HG03066 (cell line): ENCODE measurements at regions not wholly inside any gene's neighbourhood (a gene's known extent, or its start where the extent isn't known, plus 50 kb on each side); places are given as distances from the start of the nearest gene placed in this dataset.

Experiments used
- ATAC-seq: cut with Tn5 transposase; IDR thresholded peaks from one replicate; pipeline ENCODE4 v1.9.1; 2021; ENCODE audit warnings: low read depth; ENCODE audit not compliant: unreplicated experiment

DNA sequence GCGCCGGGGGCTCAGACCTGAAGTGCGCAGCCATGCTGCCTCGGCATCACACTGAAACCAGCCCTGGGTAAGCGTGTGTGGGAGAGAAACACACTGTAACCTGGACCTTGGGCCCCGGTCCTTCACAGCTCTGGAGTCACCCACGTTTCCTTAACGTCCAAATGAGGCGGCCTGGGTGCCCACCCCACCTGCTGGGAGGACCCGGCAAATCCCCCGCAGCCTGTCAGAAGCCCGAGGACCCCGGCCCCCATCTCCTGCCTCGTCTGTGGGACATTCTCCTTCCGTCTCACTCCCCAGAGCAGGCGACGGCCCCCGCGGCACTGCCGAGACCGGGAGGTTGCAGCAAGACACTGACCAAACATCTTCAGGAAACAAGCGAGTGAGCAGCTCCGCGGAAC is 66.5 kb upstream of the GALNT9 start:
- no peak for ATAC-seq

DNA sequence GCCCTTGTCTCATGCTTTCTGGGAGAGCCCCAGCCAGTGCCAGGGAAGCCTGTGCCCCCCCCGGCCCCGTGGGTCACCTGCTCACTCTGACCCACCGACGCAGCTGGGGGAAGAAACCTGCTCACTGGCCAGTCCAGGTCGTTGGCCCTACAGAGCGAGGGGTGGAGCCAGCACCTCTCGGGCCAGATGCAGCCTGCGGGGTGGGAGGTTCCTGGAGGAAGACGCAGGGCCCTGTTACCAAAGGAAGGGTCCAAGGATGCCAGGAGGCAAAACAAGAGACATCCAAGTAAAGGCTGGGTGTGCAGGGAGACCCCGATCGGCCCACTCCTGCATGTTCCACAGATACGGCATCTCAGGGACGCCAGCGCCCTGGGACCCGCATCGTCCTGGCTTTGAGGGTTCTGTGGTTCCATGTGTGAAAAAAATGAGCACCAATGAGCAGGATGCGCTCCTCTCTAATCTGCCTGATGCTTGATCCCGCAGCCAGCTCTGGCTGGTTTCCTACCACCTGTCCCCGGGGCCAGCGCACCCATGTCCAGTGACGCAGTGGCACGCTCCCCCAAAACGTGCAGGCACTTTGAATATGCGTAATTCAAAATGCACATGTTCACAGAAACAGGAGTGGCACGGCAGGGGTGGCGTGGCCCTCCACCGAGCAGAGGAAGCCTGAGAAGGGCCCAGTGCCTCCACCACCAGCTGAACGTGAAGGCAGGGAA is 66.0 kb upstream of the GALNT9 start:
- no peak for ATAC-seq

DNA sequence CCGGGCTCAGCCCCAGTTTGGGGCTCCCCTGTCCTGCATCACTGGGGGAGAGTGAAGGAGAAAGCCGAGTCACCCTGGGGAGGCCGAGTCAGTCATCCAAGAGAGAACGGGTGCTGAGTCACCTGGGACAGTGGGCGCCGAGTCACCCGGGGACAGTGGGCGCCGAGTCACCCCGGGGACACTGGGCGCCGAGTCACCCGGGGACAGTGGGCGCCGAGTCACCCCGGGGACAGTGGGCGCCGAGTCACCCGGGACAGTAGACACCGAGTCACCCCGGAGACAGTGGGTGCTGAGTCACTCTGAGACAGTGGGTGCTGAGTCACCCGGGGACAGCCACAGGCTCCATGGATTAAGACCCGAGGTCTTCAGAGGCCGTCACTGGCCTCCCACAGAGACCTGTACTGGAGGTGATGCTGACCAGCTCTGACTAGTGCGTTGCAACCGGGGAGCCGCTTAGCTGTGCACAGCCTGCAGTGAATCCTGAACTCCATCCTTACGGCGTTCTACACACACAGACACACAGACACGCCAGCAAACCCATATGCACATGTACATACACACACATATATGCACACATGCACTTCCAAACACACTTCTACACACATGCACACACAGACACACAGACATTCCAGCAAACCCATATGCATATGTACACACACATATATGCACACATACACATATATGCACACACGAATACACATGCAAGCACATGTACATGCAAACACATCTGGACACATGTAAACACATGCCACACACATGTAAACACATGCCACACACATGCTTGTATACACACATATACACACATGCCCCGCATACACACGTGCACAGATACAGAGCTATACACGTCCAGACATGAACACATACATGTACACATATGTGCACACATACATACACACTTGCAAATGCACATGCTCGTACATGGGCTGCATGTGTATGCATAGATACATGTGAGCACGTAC is 64.9 kb upstream of the GALNT9 start:
- no peak for ATAC-seq

DNA sequence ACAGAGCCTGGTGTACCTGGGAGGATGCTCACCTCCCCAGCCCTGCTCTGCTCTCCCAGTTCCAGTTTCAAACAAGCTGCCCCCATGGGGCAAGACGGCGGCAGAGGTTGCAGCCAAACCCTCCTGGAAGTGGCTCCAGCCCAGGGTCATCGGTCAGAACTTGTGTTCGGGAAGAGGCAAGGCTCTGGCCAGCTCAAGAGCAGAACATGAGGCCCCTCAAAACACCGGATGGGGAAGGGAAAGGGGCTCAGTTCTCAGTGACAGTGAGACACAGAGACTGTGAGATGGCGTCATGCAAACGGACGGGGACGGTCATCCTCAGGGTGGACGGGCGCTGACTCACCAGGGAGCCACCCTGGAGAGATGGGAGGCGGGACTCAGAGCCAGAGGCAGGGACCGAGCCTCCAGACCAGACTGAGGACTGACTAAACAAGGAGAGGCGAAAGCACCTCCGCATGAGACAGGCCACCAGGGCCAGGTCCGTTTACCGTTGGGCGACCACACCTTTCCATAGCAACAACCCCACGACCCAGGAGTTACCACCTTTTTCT is 63.9 kb upstream of the GALNT9 start:
- no peak for ATAC-seq

DNA sequence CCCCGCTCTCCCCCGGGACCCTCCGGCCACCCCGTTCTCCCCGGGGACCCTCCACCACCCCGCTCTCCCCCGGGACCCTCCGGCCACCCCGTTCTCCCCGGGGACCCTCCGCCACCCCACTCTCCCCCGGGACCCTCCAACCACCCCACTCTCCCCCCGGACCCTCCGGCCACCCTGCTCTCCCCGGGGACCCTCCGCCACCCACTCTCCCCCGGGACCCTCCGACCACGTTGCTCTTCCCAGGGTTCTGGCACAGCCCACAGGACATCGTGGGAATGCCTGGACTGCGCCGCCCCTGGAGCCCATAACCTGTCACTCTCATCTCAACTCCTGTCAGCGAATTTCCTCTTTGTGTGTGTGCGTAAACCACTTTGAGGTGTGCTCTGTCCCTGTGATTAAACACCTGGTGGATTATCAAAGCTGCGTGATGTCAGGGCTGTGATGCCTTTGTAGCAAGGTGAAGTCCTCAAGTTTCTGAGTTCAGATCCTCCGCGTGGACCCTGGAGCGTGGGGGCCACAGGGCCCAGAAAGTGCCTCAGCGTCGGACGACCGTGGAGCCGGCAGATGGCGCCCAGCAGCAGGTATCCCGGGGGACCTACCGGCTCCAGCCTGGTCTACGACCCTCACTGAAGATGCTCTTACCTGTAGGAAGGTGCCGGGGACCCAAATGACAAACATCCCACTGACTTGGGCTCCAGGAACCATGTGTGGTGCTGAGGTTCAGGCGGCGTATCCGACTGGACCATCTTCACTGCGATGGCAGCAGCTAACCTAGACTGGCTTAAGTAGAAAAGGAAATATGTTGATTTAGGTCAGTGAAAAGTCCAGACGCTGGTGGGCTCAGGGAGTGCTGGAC is 63.2 kb upstream of the GALNT9 start:
- no peak for ATAC-seq

DNA sequence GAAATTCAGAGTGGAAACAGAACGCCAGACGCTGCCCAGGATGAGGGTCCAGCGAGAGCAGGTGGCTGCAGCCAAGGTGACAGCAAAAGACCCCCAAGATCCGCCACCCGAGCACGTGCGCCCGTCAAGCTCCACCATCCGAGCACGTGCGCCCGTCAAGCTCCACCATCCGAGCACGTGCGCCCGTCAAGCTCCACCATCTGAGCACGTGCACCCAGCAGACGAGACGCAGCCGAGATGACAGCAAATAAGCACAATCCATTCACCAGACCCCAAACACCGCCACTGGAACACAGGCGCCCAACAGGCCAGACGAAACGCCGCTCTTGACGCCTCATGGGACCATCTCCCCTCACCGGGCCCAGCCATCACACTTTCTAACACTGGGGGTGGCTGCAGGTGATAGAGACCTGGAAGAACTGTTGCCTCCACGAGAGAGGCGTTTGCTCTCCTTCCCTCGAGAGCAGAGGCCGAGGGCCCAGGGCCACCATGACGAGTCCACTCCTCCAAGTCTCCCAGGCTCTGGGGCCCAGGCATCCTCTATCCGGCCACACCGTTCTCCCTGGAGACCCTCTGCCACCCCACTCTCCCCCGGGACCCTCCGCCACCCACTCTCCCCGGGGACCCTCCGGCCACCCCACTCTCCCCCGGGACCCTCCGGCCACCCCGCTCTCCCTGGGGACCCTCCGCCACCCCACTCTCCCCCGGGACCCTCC is 62.1 kb upstream of the GALNT9 start:
- no peak for ATAC-seq

DNA sequence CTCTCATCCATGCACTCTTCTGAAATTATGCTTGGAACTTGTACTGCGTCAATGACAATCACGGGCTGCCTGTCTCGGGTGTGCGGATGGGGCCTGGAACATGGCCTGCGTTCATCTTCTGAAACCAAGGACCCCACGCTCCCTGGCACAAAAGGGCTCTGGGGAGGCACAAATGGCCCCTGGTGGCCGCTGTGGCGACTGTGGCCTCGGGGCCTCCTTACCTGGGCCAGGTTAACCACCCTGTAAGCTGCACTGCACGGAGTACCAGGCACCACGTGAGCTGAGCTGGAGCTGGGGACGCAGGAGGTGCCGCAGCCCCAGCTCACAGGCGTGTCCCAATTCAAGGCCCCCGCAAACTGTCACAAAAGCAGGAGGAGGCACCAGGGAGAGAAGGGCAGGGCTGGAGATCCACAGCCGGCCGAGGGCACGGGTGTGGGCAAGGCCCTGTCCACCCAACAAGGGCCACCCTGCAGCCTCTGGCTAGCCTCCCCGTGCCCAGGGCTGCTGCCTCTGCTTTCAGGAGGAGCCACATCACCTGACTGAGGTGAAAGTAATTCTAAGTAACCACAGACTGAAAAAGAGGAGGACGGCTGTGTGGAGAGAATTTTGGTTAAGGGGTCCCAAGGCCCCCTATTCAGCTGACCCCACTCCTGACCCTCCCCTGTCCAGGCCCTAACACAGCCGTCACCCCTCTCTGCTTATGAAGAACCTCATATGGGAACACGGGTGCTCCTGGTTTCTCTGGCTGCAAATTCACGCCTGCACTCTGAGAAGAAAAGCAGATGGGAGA is 61.1 kb upstream of the GALNT9 start:
- ATAC-seq = no peak

DNA sequence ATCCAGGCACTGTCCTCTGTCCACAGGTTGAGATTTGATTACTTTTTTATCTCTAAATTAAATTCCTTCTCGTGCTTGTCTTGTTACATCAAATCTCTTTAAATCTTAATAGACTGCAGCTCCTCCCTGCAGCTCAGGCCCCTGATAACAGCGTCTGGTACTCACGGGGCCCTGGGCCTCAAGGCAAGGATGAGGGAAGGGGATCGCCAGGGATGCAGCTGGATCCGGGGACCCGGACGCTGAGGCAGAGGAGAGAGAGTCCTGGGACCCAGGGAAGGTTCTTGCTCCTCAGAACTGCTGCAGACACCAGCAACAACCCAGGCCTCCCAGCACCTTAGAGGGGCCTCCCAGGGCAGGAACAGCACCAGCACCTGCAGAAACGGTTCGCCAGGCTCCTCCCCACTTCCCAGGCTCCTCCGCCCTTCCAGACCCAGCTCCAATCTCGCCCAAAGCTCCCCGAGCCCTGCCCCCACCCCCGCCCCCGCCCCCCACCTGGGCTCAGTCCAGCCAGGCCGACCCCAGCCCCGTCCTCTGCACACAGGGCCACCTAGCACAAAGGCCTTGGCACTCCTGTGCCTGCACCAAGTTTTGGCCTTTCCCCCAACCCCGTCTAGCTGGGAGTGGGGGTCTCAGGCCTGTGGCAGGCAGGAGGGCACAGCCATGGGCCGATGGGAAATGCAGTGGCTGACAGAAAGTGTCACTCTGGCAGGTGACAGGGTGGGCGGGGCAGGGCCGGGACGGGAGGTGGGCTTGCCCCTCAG is 60.3 kb upstream of the GALNT9 start:
- no peak for ATAC-seq

DNA sequence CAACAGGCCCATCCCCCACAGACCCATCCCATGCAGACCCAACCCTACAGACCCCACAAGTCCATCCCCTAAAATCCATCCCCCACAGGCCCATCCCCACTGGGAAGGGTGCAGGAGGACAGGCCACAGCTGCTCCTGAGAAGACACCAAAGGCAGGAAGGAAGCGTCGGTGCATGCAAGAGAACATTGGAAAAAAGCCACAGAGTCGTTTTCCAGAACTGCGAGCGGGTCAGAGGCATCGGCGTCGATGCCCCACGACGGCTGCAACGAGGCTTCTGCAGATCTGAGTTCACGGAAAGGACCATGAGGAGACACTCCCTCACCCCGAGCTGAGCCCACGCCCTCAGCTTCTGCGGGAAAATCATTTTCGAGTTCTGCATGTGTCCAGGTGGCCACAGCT is 59.6 kb upstream of the GALNT9 start:
- ATAC-seq = no peak

DNA sequence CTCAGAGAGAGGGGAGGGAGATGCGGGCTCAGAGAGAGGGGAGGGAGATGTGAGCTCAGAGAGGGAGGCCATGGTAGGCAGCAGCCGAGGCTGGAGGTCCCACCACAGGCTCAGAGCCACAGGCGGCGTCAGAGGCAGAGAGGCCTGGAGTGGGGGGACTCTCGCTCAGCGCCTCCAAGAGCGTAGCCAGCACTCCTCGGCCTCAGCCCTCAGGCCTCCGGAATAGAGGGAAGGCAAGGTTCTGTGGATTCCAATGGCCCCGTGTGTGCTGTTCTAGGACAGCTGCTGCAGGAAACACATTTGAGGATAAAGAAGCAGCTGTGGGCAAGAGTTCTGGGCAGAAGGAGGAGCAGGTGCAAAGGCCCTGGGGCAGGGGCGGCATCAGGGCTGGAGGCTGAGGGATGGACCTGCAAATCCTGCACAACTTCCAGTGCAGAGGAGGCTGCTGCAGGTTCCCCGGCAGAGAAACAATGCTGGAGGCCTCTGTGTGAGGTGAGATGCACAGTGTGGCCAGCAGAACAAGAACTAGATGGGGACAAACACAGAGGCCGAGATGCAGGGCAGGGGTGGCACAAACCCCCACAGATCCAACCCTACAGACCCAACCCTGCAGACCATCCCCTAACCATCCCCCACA is 59.1 kb upstream of the GALNT9 start:
- no peak for ATAC-seq

DNA sequence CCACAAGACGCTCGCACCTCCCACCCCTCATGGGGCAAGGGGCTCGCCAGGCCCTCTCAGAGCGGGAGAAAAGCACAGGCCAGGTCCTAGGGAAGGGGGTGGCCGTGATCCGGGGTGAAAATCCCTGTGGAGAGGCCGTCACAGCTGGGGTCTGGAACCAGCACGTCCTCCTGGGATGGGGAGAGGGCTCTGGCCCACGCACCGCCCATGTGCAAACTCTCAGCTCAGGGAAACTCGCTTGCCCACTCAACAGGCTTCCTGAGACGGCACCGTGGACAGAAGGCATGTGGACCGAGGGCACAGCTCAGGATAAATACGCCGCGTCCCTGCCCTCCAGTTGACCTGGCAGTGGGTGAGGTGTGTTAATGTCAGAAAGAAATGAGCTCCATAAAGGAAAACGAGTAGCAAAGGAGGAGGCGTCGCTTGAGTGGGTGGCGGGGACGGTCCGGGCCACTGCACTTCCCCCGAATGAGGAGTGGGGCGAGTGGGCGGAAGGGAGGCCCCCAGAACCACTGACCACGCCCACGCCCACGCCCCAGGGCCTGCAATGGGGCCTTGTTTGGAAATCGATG is 57.6 kb upstream of the GALNT9 start:
- ATAC-seq = no peak

DNA sequence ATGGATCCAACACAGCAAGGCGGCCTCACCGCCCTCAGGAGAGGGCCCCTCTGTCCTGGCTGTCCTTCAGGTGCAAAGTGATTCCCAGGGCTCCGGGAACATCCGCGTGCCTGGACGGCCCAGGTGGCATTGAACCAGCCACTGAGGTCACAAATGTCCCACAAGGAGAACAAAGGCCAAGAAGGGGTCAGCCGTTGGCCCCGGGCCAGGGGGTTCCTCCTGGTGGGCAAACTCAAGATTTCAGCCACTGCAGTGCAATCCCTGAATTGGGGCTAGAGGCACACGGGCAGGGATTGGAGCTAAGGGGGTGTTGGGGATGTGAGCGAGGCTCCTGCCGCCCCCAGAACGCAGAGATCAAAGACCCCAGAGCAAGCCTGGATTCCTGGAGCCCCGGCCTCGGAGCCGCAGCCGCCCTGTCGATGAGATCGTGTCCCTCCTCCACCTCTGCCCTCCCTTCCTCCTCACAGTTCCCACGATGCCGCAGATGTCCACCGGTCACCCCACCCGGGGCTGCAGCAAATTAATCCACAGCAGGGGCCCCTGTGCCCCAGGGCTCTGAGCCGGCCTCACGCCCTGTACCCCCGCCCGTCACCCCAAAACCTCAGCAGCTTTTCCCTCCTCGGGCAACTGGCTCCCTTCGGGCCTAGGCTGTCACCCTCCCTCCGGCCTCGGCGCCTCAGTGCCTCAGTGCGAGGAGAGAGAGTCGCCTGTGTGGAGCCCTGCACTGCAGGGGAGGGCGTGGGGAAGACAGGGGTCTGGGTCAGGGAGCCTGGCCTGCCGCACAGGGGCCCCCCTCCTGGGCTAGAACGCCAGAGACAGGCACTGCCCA is 56.7 kb upstream of the GALNT9 start:
- ATAC-seq = no peak

DNA sequence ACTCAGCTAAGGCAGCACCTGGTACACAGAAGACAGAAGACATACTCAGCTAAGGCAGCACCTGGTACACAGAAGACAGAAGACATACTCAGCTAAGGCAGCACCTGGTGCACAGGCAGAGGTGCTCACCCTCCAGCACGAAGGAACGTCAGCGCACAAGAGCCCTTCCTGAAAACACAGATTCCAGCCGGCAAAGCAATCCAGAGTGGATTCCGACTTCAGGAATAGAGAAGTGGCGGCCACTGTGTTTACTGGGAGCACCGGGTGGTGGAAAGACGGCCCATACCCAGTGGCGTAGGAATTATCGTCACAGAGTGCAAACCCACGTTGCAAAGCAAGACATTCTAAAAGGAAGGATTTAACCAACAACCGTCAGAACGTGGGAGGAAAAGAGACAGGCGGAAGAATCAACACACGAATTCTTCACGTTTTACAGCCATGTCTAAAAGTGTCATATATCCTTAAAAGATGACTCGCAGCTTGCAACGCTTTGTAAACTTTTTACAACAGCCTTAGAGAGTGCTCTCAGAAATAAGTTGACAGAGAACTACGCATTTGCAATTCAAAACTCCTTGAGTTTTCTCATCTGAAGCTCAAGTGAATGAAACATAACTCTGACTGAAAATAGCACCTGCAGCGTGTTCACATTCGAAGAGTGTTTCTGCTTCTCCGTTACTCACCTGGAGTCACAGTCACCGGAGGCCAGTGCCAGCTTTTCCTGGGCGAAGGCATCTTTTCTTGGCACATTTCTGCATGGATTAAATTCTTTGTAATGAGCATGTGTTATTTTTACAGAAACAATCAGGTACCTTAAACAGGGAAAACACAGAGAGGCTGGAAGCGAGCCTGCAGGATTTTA is 55.8 kb upstream of the GALNT9 start:
- ATAC-seq = no peak

DNA sequence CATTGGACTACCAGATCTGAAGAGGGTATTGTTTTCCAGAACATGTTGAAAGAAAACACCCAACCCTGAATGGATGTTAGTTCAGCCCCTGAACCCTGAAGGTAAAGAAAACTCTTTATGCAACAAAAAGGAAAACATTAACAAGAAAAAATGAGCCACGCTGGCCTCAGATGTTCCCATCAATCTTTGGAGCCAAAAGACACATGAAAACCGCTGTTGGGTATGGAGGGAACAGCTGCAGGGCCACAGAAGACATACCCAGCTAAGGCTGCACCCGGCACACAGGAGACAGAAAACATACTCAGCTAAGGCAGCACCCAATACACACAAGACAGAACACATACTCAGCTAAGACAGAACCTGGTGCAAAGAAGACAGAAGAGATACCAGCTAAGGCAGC is 51.3 kb upstream of the GALNT9 start:
- ATAC-seq = no peak

DNA sequence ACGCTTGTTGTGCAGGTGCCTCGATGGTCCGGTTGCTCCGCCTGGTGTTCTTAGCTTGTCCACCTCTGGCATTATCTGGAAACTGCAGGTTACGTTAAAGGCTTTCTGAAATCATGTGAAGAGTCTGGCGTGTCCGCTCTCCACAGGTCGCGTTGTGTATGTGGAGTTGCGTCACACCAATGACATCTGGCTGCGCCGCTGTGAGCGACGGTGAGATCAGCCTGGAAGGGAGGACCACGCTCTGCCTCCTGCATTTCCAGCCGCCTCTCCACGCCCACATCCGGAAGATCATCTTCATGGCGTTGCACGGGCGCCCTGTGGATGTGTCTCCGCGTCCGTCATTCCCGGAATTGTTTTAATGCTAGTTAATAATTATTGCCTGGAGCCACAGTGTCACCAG is 50.6 kb upstream of the GALNT9 start:
- no peak for ATAC-seq

DNA sequence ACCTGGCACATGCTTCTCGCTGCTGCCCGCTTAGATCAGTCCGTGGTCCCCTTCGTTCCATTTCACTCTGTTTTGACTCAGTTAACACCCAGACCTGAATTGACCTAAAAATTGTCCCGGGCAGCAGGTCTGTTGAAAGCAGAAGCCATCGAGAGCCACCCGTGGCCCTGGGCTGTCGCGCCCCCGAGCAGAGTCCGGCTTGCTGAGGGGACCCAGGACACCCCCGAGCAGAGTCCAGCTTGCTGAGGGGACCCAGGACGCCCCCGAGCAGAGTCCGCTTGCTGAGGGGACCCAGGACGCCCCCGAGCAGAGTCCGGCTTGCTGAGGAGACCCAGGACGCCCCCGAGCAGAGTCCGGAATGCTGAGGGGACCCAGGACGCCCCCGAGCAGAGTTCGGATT is 50.2 kb upstream of the GALNT9 start:
- no peak for ATAC-seq
